Thoracic aorta (tissue), 2 donors: ENCODE measurements at regions not wholly inside any gene's neighbourhood (a gene's known extent, or its start where the extent isn't known, plus 50 kb on each side); places are given as distances from the start of the nearest gene placed in this dataset.

Source experiments
- ATAC-seq: fragments of 150-250 bp; one replicate; pipeline ENCODE4 v1.8.0; 2017; ENCODE audit warnings: low read depth; ENCODE audit not compliant: insufficient number of reproducible peaks, low FRiP score
- DNase-seq: peaks from one replicate; pipeline ENCODE4 v3.0.0-alpha.2; 2020; ENCODE audit warnings: low spot score
- H3K27ac ChIP-seq, 2 donors: fragments of 200-600 bp; sonication (generic); 1 replicate in 1 of 2; 2 replicates in 1 of 2; pipeline ENCODE4 v1.5.1; 2016; ENCODE audit warnings: mild to moderate bottlenecking in 2 of 2, moderate library complexity in 2 of 2
- H3K27me3 ChIP-seq: fragments of 200-600 bp; sonication (generic); replicated peaks from 2 replicates; pipeline ENCODE4 v1.6.0; 2016; ENCODE audit warnings: mild to moderate bottlenecking; ENCODE audit not compliant: insufficient read depth
- H3K36me3 ChIP-seq: fragments of 200-600 bp; sonication (generic); one replicate; pipeline ENCODE4 v1.5.1; 2016
- H3K4me1 ChIP-seq, 2 donors: fragments of 200-600 bp; sonication (generic); 1 replicate in 1 of 2; 2 replicates in 1 of 2; pipeline versions ENCODE4 v1.5.1 to v1.6.0; 2016; ENCODE audit warnings: low read depth in 2 of 2, mild to moderate bottlenecking in 1 of 2; ENCODE audit not compliant: control insufficient read depth in 1 of 2
- H3K4me3 ChIP-seq: fragments of 200-600 bp; sonication (generic); 2 replicates; pipeline ENCODE4 v1.5.1; 2016; ENCODE audit warnings: mild to moderate bottlenecking
- H3K9me3 ChIP-seq: fragments of 200-600 bp; sonication (generic); 2 replicates; pipeline ENCODE4 v1.5.1; 2016
- CTCF ChIP-seq: fragments of 200-600 bp; sonication (generic); IDR thresholded peaks from one replicate; pipeline ENCODE4 v1.5.1; 2019; ENCODE audit warnings: antibody characterized with exemption

- Histone ChIP-seq H3K4me1 (no peaks in the 10 kb centered on the region), H3K36me3 (no peaks in the 10 kb centered on the region), H3K4me3 (no peak overlapping the region), H3K27ac (no peak overlapping the region), H3K27me3 (no peaks in the 10 kb centered on the region), H3K9me3 (no peaks in the 10 kb centered on the region)
- no peak for TF ChIP-seq CTCF
- DNase-seq: no peak
- no peak for ATAC-seq
These were observed 86.1 kb upstream of the SMIM30 start for GRCh38 chr7:113204415-113204814.

- ATAC-seq (no peak), DNase-seq (no peak)
- Histone ChIP-seq H3K27me3 (no peaks in the 10 kb centered on the region), H3K4me1 (no peaks in the 10 kb centered on the region), H3K36me3 (no peaks in the 10 kb centered on the region), H3K4me3 (no peak overlapping the region), H3K9me3 (no peaks in the 10 kb centered on the region), H3K27ac (no peak overlapping the region)
- TF ChIP-seq CTCF: no peak
These were observed 83.9 kb upstream of the SMIM30 start for GRCh38 chr7:113202284-113202683.

- Histone ChIP-seq H3K27ac (no peak overlapping the region), H3K36me3 (no peaks in the 10 kb centered on the region), H3K27me3 (no peaks in the 10 kb centered on the region), H3K9me3 (no peaks in the 10 kb centered on the region), H3K4me1 (no peaks in the 10 kb centered on the region), H3K4me3 (no peak overlapping the region)
- ATAC-seq: no peak
- TF ChIP-seq CTCF: no peak
- DNase-seq: no peak
These were observed 81.9 kb upstream of the SMIM30 start for GRCh38 chr7:113200281-113200680.

- no peak for TF ChIP-seq CTCF
- no peak for ATAC-seq
These were observed 81.5 kb upstream of the SMIM30 start for GRCh38 chr7:113199841-113200240.

GRCh38 chr7:113199136-113199535, 80.8 kb upstream of the SMIM30 start:
- DNase-seq: no peak
- H3K27me3 ChIP-seq: no peaks in the 10 kb centered on the region
- H3K36me3 ChIP-seq: no peaks in the 10 kb centered on the region
- H3K4me3 ChIP-seq: no peak overlapping the region
- H3K27ac ChIP-seq: no peak overlapping the region
- no peaks in the 10 kb centered on the region for H3K4me1 ChIP-seq
- no peaks in the 10 kb centered on the region for H3K9me3 ChIP-seq
- ATAC-seq: no peak
- TF ChIP-seq CTCF: no peak

More at GRCh38 chr7:113199841-113200240, 81.5 kb upstream of the SMIM30 start:
- DNase-seq: no peak
- Histone ChIP-seq H3K4me3 (no peak overlapping the region), H3K4me1 (no peaks in the 10 kb centered on the region), H3K36me3 (no peaks in the 10 kb centered on the region), H3K9me3 (no peaks in the 10 kb centered on the region), H3K27me3 (no peaks in the 10 kb centered on the region), H3K27ac (no peak overlapping the region)
